BE2C (cell line): ENCODE measurements at regions not wholly inside any gene's neighbourhood (a gene's known extent, or its start where the extent isn't known, plus 50 kb on each side); places are given as distances from the start of the nearest gene placed in this dataset.

ENCODE experiments used
- DNase-seq: peaks from one replicate; pipeline ENCODE4 v3.0.0-alpha.2; 2020
- H3K27me3 ChIP-seq: fragments of 250-450 bp; sonication (Bioruptor Pico); 2 replicates; pipeline ENCODE4 v1.5.1; 2020; ENCODE audit warnings: mild to moderate bottlenecking
- H3K36me3 ChIP-seq: fragments of 250-450 bp; sonication (Bioruptor Pico); 2 replicates; pipeline ENCODE4 v1.5.1; 2020; ENCODE audit warnings: mild to moderate bottlenecking
- H3K4me1 ChIP-seq: fragments of 250-450 bp; sonication (Bioruptor Pico); 2 replicates; pipeline ENCODE4 v1.5.1; 2020
- H3K4me3 ChIP-seq: 2 replicates; pipeline ENCODE4 v1.5.1; 2011; ENCODE audit warnings: low read depth, low read length
- H3K9me3 ChIP-seq: fragments of 250-450 bp; sonication (Bioruptor Pico); 2 replicates; pipeline ENCODE4 v1.5.1; 2020
- CTCF ChIP-seq: IDR thresholded peaks from 2 replicates; pipeline ENCODE4 v1.5.1; 2012; ENCODE audit warnings: mild to moderate bottlenecking, low read depth, low read length

- Histone ChIP-seq H3K4me1 (peaks cover 25% of the 10 kb centered on the region), H3K36me3 (no peaks in the 10 kb centered on the region), H3K4me3 (no peak overlapping the region), H3K9me3 (no peaks in the 10 kb centered on the region), H3K27me3 (no peaks in the 10 kb centered on the region)
- DNase-seq = no peak
- TF ChIP-seq CTCF = no peak
These were observed 287.9 kb upstream of the FMN2 start for GRCh38 chr1:239803781-239804180.

DNA sequence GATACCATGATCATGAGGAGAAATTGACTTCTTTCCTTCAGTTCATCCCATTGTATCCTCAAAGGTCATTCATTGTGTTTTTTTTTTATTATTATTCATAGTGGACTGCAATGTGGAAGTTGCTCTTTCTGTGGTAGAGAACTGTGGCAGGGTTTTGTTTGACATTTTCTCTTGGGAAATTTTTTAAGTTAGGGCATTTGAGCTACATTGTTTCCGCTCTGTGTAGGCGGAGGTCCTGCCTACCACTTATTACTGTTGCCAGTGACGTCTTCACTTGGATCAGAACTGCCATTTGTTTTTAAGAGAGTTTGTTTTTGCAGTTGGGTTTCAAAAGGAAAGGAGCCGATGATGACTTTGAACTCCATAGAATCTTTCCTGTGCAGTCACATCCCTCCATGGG lies 287.4 kb upstream of the FMN2 start:
- H3K9me3 ChIP-seq = no peaks in the 10 kb centered on the region

DNA sequence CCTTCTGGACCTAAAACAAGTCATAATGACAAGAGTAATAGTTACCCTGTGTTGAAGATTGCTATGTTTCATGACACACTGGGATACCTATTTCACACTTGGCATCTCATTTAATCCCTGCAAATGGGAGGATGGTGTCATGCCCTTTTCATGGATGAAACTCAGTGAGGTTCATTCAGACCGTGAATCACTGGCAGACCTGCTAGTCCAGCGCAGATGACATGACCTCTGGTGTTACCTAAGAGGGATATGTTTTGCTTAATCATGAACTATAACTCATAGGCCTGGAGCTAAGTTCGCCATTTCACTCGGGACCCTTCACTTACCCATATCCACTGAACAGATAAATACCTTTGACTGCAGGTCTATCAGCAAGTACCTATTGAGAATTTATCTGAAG lies 286.6 kb upstream of the FMN2 start:
- Histone ChIP-seq H3K4me3 (no peak overlapping the region), H3K4me1 (peaks cover 25% of the 10 kb centered on the region), H3K9me3 (no peaks in the 10 kb centered on the region), H3K36me3 (no peaks in the 10 kb centered on the region), H3K27me3 (no peaks in the 10 kb centered on the region)
- DNase-seq = no peak
- TF ChIP-seq CTCF = no peak

More for the DNA sequence above, 287.4 kb upstream of the FMN2 start:
- H3K36me3 ChIP-seq = no peaks in the 10 kb centered on the region
- no peak for DNase-seq
- no peaks in the 10 kb centered on the region for H3K27me3 ChIP-seq
- H3K4me3 ChIP-seq = no peak overlapping the region
- H3K4me1 ChIP-seq = peaks cover 25% of the 10 kb centered on the region
- no peak for TF ChIP-seq CTCF

DNA sequence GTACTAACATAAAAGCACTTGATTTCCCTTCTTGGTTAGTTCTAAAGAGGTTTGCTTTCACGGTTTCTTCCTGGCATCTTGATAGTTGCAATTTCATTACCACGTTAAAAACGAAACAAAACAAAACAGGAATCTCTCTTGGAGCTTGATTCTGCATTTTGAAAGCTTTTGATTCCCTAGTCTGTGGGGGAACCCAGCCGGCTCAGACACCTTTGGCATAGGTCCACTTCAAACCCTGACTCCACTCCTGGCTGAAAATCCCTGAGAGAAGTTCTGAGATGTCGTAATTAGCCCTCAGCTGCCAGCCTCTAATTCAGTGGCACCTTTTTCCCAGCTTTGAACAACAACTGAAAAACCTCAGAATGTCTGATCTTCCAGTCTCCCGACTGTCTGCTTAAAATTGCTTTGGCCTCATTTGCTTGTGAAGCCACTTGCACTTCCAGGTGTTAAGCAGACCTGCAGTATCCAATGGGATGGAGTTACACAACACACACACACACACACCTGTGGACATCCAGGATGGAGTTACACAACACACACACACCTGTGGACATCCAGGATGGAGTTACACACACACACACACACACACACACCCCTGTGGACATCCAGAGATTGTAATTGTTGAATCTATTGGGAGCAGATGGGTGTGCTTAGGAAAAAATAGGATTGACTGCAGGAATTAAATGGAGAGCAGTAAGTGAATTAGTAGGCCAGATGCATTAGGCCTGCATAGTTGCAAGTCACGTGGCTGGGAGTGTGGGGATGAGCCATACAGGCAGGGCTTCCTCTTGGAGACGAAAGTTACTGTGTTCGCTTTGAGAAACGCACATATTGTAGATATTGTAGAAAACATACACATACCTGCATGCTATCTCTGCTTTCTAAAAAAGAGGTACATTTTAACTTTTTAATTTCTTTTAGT lies 285.6 kb upstream of the FMN2 start:
- peak; percentile 79 for DNase-seq
- no peaks in the 10 kb centered on the region for H3K9me3 ChIP-seq
- H3K4me1 ChIP-seq = peaks cover 25% of the 10 kb centered on the region
- no peaks in the 10 kb centered on the region for H3K36me3 ChIP-seq
- H3K27me3 ChIP-seq = no peaks in the 10 kb centered on the region
- H3K4me3 ChIP-seq = no peak overlapping the region
- no peak for TF ChIP-seq CTCF

- Histone ChIP-seq H3K4me3 (no peak overlapping the region), H3K4me1 (peaks cover 25% of the 10 kb centered on the region), H3K36me3 (no peaks in the 10 kb centered on the region), H3K9me3 (no peaks in the 10 kb centered on the region), H3K27me3 (no peaks in the 10 kb centered on the region)
- no peak for DNase-seq
- no peak for TF ChIP-seq CTCF
These were observed 284.8 kb upstream of the FMN2 start for GRCh38 chr1:239806897-239807296.

GRCh38 chr1:239807361-239807760 lies 284.3 kb upstream of the FMN2 start:
- Histone ChIP-seq H3K9me3 (no peaks in the 10 kb centered on the region), H3K27me3 (no peaks in the 10 kb centered on the region), H3K4me1 (peaks cover 25% of the 10 kb centered on the region), H3K36me3 (no peaks in the 10 kb centered on the region), H3K4me3 (no peak overlapping the region)
- TF ChIP-seq CTCF = no peak
- DNase-seq = no peak
